WERI-Rb-1 (cell line): ENCODE measurements at regions not wholly inside any gene's neighbourhood (a gene's known extent, or its start where the extent isn't known, plus 50 kb on each side); places are given as distances from the start of the nearest gene placed in this dataset.

ENCODE experiments used
- DNase-seq: peaks from one replicate; pipeline ENCODE4 v3.0.0-alpha.2; 2020
- H3K27ac ChIP-seq: fragments of 250-450 bp; sonication (Bioruptor Pico); 2 replicates; pipeline ENCODE4 v1.5.1; 2020; ENCODE audit warnings: mild to moderate bottlenecking, moderate library complexity
- H3K27me3 ChIP-seq: fragments of 250-450 bp; sonication (Bioruptor Pico); 2 replicates; pipeline ENCODE4 v1.5.1; 2021; ENCODE audit warnings: mild to moderate bottlenecking, low read depth, moderate library complexity; ENCODE audit not compliant: insufficient read depth, severe bottlenecking
- H3K36me3 ChIP-seq: fragments of 250-450 bp; sonication (Bioruptor Pico); 2 replicates; pipeline ENCODE4 v1.5.1; 2020; ENCODE audit warnings: mild to moderate bottlenecking, moderate library complexity
- H3K4me3 ChIP-seq: 2 replicates; pipeline ENCODE4 v1.5.1; 2011; ENCODE audit warnings: low read depth, mild to moderate bottlenecking, control low read depth, low read length
- H3K9me3 ChIP-seq: fragments of 250-450 bp; sonication (Bioruptor Pico); 2 replicates; pipeline ENCODE4 v1.5.1; 2021; ENCODE audit warnings: mild to moderate bottlenecking, moderate library complexity; ENCODE audit not compliant: severe bottlenecking
- TF ChIP-seq, protein P1 (sequence below): IDR thresholded peaks from 2 replicates; pipeline ENCODE4 v1.5.1; 2011; ENCODE audit warnings: low read depth, mild to moderate bottlenecking, control low read depth, inconsistent platforms, low read length

DNA sequence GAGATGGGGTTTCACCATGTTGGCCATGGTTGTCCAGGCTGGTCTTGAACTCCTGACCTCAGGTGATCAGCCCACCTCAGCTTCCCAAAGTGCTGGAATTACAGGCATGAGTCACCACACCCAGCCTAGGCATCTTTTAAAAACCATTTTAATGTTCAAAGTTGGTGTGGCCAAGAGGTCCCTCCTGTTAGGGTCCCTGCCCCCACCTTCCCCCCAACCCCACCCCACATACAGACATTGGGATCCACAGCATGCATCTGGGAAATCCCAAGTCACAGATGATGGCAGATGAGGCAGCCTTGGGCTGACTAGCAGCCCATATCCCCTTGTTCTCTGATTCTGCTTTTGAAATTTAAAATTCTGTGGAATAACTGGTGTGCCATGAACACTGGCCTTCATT, 226.0 kb downstream of the KATNAL1 start:
- TF ChIP-seq, protein P1, sequence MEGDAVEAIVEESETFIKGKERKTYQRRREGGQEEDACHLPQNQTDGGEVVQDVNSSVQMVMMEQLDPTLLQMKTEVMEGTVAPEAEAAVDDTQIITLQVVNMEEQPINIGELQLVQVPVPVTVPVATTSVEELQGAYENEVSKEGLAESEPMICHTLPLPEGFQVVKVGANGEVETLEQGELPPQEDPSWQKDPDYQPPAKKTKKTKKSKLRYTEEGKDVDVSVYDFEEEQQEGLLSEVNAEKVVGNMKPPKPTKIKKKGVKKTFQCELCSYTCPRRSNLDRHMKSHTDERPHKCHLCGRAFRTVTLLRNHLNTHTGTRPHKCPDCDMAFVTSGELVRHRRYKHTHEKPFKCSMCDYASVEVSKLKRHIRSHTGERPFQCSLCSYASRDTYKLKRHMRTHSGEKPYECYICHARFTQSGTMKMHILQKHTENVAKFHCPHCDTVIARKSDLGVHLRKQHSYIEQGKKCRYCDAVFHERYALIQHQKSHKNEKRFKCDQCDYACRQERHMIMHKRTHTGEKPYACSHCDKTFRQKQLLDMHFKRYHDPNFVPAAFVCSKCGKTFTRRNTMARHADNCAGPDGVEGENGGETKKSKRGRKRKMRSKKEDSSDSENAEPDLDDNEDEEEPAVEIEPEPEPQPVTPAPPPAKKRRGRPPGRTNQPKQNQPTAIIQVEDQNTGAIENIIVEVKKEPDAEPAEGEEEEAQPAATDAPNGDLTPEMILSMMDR = no peak
- H3K9me3 ChIP-seq = no peaks in the 10 kb centered on the region
- H3K27ac ChIP-seq = no peak overlapping the region
- H3K36me3 ChIP-seq = no peaks in the 10 kb centered on the region
- DNase-seq = no peak
- no peak overlapping the region for H3K4me3 ChIP-seq
- H3K27me3 ChIP-seq = no peaks in the 10 kb centered on the region

DNA sequence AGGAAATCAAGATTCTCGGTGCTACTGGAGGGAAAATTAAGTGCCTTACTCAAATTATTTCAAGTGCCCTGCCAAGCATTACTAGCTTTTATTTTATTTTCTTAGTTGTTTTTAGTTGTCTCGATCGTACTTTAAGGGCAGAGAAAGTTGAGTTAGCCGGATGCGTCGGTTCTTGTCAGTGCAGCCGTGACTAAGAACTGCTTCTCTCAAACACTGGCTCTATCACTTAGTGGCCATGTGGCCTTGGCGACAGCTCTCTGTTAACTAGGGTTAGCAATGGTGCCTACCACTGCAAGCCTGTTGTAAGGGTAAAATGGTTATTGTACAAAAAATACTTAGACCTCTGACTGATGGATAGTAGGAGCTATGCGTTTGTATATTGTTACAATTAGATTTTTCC, 227.8 kb downstream of the KATNAL1 start:
- H3K27me3 ChIP-seq = no peaks in the 10 kb centered on the region
- no peaks in the 10 kb centered on the region for H3K36me3 ChIP-seq
- no peak overlapping the region for H3K4me3 ChIP-seq
- H3K9me3 ChIP-seq = no peaks in the 10 kb centered on the region
- H3K27ac ChIP-seq = no peak overlapping the region
- TF ChIP-seq, protein P1 = no peak
- no peak for DNase-seq

DNA sequence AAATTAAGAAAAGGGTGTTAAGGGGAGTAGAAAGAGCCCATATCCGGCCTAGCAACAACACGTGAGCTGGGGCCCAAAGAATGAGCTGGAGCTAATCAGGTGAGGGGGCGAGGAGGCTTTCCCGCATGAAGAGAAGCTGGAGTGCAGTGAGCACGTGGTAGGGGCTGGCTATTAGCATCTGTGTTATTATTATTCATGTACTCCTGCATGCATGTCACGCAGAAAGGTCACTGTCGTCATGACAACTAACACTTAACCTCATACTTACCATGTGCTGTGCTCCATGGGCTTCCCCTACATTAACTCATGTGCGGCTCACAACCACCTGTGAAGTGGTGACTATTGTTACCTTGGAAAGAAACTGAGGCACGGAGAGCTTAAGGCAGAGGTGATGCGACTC, 227.6 kb upstream of the UBL3 start:
- Histone ChIP-seq H3K36me3 (no peaks in the 10 kb centered on the region), H3K4me3 (no peak overlapping the region), H3K27me3 (no peaks in the 10 kb centered on the region), H3K9me3 (no peaks in the 10 kb centered on the region), H3K27ac (no peak overlapping the region)
- TF ChIP-seq, protein P1 = no peak
- no peak for DNase-seq

DNA sequence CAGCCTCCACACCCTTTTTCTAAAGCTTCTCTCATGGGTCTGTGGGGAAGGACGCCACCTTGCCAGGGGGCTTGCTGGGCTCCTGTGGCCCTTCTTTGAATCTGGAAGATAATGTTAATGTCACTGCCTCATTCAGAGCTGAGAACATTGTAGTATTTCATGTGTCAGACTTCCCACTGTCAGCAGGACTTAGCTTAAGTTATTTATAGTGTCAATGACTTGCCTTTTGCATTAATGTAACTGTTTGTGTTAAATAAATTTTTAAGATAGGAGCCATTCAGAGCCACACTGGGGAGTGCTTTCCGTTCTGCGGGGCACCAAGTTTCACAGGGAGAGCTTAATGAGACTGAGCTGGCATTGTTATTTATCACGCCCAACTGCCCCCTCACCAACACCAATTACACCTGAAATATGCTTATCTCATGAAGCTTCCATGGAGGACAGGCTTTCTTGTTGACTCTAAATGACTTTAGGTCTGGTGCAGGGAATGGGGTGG, 226.9 kb upstream of the UBL3 start:
- TF ChIP-seq, protein P1 = no peak

DNA sequence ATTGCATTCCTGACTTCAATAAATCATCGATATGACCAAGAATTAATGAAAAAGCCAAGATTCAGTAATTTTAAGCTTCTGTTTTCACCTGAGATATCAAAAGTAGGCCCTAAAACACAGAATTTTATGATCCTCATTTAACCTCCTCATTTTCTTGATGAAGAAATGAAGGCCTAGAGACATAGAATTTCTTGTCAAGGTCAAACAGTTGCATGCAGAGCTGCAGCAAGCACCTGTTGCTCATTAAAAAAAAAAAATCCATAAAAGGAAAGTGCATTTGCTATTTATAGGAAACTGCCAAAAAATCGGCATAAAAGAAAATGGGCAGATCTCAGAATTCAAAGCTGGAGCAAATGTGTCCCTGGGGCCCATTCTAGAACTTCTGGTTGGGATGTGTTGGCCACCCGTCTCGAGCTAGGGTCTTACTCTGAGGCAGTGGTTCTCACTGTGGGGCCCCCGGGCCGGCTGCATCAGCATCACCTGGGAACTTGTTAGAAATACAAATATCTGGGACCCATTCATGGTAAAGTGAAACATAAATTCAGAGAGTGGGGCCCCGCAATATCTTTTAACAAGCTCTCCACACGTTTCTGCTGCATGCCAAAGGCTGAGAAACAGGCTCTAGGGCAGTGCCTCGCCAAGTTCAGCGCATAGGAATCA, 224.7 kb upstream of the UBL3 start:
- no peaks in the 10 kb centered on the region for H3K36me3 ChIP-seq
- TF ChIP-seq, protein P1 = no peak
- H3K4me3 ChIP-seq = no peak overlapping the region
- no peak overlapping the region for H3K27ac ChIP-seq
- no peaks in the 10 kb centered on the region for H3K27me3 ChIP-seq
- no peak for DNase-seq
- H3K9me3 ChIP-seq = no peaks in the 10 kb centered on the region

More for the DNA sequence above, 226.9 kb upstream of the UBL3 start:
- no peak overlapping the region for H3K27ac ChIP-seq
- no peaks in the 10 kb centered on the region for H3K36me3 ChIP-seq
- H3K4me3 ChIP-seq = no peak overlapping the region
- no peaks in the 10 kb centered on the region for H3K9me3 ChIP-seq
- no peaks in the 10 kb centered on the region for H3K27me3 ChIP-seq
- DNase-seq = no peak

DNA sequence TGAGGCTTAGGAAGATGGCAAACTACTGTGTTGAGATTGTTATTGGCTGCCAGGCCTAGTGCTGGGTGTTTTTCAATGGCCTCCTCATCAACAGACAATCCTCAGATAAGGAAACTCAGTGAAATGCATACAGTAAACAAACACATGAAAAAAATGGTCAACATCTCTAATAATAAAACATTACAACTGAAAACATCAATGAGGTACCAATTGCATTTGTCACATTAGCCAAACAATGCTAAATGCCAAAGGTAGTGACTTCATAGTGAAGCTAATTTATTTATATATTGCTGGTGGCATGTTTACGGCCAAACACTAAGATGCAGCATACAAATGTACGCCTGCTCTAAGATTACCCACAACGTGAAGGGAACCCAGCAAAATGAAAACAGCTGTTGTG, 224.0 kb upstream of the UBL3 start:
- no peaks in the 10 kb centered on the region for H3K36me3 ChIP-seq
- no peaks in the 10 kb centered on the region for H3K9me3 ChIP-seq
- DNase-seq = no peak
- H3K27me3 ChIP-seq = no peaks in the 10 kb centered on the region
- H3K27ac ChIP-seq = no peak overlapping the region
- TF ChIP-seq, protein P1 = no peak
- no peak overlapping the region for H3K4me3 ChIP-seq
